WTC11 (cell line): ENCODE measurements at regions not wholly inside any gene's neighbourhood (a gene's known extent, or its start where the extent isn't known, plus 50 kb on each side); places are given as distances from the start of the nearest gene placed in this dataset.

Experiments
- CTCF ChIP-seq: fragments of 200-600 bp; IDR thresholded peaks from 2 replicates; pipeline ENCODE4 v1.8.0; 2022; ENCODE audit warnings: antibody characterized with exemption
- SP1 ChIP-seq: sonication (generic); formaldehyde crosslinking; conservative IDR thresholded peaks from 2 replicates; pipeline ENCODE4 v1.8.1; 2022; ENCODE audit warnings: missing genetic modification reagents
- USF2 ChIP-seq: sonication (generic); formaldehyde crosslinking; IDR thresholded peaks from 2 replicates; pipeline ENCODE4 v1.8.1; 2023; ENCODE audit warnings: mild to moderate bottlenecking, missing genetic modification reagents, moderate library complexity

- TF ChIP-seq CTCF (no peak), SP1 (CRISPR knock-in tag) (no peak), USF2 (CRISPR knock-in tag) (no peak)
These were observed 254.4 kb downstream of the BRD1 start for GRCh38 chr22:49573109-49573765.
